ENCODE measurements at regions not wholly inside any gene's neighbourhood (a gene's known extent, or its start where the extent isn't known, plus 50 kb on each side); places are given as distances from the start of the nearest gene placed in this dataset.

GRCh38 chr5:124581738-124582560 is 164.5 kb downstream of the ZNF608 start:
- H3K79me2 ChIP-seq (ENCODE audit: control insufficient read depth, insufficient read depth, low read length, unreplicated experiment), result no peaks in the 10 kb centered on the region
- H3K27ac ChIP-seq (ENCODE audit: low read depth, low read length), result no peak overlapping the region
- no peak overlapping the region for H2AFZ ChIP-seq (ENCODE audit: low read length, unreplicated experiment)
- H3K27me3 ChIP-seq (ENCODE audit: insufficient read depth, low read length), result no peaks in the 10 kb centered on the region
- H3K4me1 ChIP-seq (ENCODE audit: control insufficient read depth, insufficient read depth, low read length, unreplicated experiment), result peaks cover 4% of the 10 kb centered on the region
- H3K36me3 ChIP-seq (ENCODE audit: insufficient read depth, low read length), result no peaks in the 10 kb centered on the region
- no peak overlapping the region for H3K4me3 ChIP-seq (ENCODE audit: low read depth, low read length)

- no peak overlapping the region for H3K27ac ChIP-seq (ENCODE audit: low read depth, low read length)
- H3K4me3 ChIP-seq (ENCODE audit: low read depth, low read length), result no peak overlapping the region
- H3K36me3 ChIP-seq (ENCODE audit: insufficient read depth, low read length), result no peaks in the 10 kb centered on the region
- H3K4me1 ChIP-seq (ENCODE audit: control insufficient read depth, insufficient read depth, low read length, unreplicated experiment), result peaks cover 4% of the 10 kb centered on the region
- no peaks in the 10 kb centered on the region for H3K79me2 ChIP-seq (ENCODE audit: control insufficient read depth, insufficient read depth, low read length, unreplicated experiment)
- no peaks in the 10 kb centered on the region for H3K27me3 ChIP-seq (ENCODE audit: insufficient read depth, low read length)
- no peak overlapping the region for H2AFZ ChIP-seq (ENCODE audit: low read length, unreplicated experiment)
Observed at GRCh38 chr5:124580925-124581737, 165.3 kb downstream of the ZNF608 start.

- H2AFZ ChIP-seq (ENCODE audit: low read length, unreplicated experiment), result no peak overlapping the region
- H3K4me3 ChIP-seq (ENCODE audit: low read depth, low read length), result no peak overlapping the region
- H3K27ac ChIP-seq (ENCODE audit: low read depth, low read length), result no peak overlapping the region
- H3K27me3 ChIP-seq (ENCODE audit: insufficient read depth, low read length), result no peaks in the 10 kb centered on the region
- H3K79me2 ChIP-seq (ENCODE audit: control insufficient read depth, insufficient read depth, low read length, unreplicated experiment), result no peaks in the 10 kb centered on the region
- peaks cover 4% of the 10 kb centered on the region for H3K4me1 ChIP-seq (ENCODE audit: control insufficient read depth, insufficient read depth, low read length, unreplicated experiment)
- no peaks in the 10 kb centered on the region for H3K36me3 ChIP-seq (ENCODE audit: insufficient read depth, low read length)
Observed at GRCh38 chr5:124580512-124580911, 165.9 kb downstream of the ZNF608 start.

GRCh38 chr5:124576848-124577409 is 169.5 kb downstream of the ZNF608 start:
- Histone ChIP-seq H3K27me3 (ENCODE audit: insufficient read depth, low read length) (no peaks in the 10 kb centered on the region), H3K79me2 (ENCODE audit: control insufficient read depth, insufficient read depth, low read length, unreplicated experiment) (no peaks in the 10 kb centered on the region), H2AFZ (ENCODE audit: low read length, unreplicated experiment) (no peak overlapping the region), H3K36me3 (ENCODE audit: insufficient read depth, low read length) (no peaks in the 10 kb centered on the region), H3K27ac (ENCODE audit: low read depth, low read length) (no peak overlapping the region), H3K4me3 (ENCODE audit: low read depth, low read length) (no peak overlapping the region), H3K4me1 (ENCODE audit: control insufficient read depth, insufficient read depth, low read length, unreplicated experiment) (no peaks in the 10 kb centered on the region)

- Histone ChIP-seq H3K36me3 (ENCODE audit: insufficient read depth, low read length) (no peaks in the 10 kb centered on the region), H3K27me3 (ENCODE audit: insufficient read depth, low read length) (no peaks in the 10 kb centered on the region), H3K4me1 (ENCODE audit: control insufficient read depth, insufficient read depth, low read length, unreplicated experiment) (no peaks in the 10 kb centered on the region), H3K27ac (ENCODE audit: low read depth, low read length) (no peak overlapping the region), H3K79me2 (ENCODE audit: control insufficient read depth, insufficient read depth, low read length, unreplicated experiment) (no peaks in the 10 kb centered on the region), H3K4me3 (ENCODE audit: low read depth, low read length) (no peak overlapping the region), H2AFZ (ENCODE audit: low read length, unreplicated experiment) (no peak overlapping the region)
Observed at GRCh38 chr5:124575725-124576124, 170.7 kb downstream of the ZNF608 start.

- H3K27ac ChIP-seq (ENCODE audit: low read depth, low read length), result no peak overlapping the region
- H3K36me3 ChIP-seq (ENCODE audit: insufficient read depth, low read length), result no peaks in the 10 kb centered on the region
- no peaks in the 10 kb centered on the region for H3K79me2 ChIP-seq (ENCODE audit: control insufficient read depth, insufficient read depth, low read length, unreplicated experiment)
- no peaks in the 10 kb centered on the region for H3K27me3 ChIP-seq (ENCODE audit: insufficient read depth, low read length)
- no peak overlapping the region for H3K4me3 ChIP-seq (ENCODE audit: low read depth, low read length)
- no peaks in the 10 kb centered on the region for H3K4me1 ChIP-seq (ENCODE audit: control insufficient read depth, insufficient read depth, low read length, unreplicated experiment)
- no peak overlapping the region for H2AFZ ChIP-seq (ENCODE audit: low read length, unreplicated experiment)
Observed at GRCh38 chr5:124574521-124575436, 171.7 kb downstream of the ZNF608 start.

- Histone ChIP-seq H3K36me3 (ENCODE audit: insufficient read depth, low read length) (no peaks in the 10 kb centered on the region), H3K79me2 (ENCODE audit: control insufficient read depth, insufficient read depth, low read length, unreplicated experiment) (no peaks in the 10 kb centered on the region), H3K4me3 (ENCODE audit: low read depth, low read length) (no peak overlapping the region), H3K4me1 (ENCODE audit: control insufficient read depth, insufficient read depth, low read length, unreplicated experiment) (no peaks in the 10 kb centered on the region), H2AFZ (ENCODE audit: low read length, unreplicated experiment) (no peak overlapping the region), H3K27me3 (ENCODE audit: insufficient read depth, low read length) (no peaks in the 10 kb centered on the region), H3K27ac (ENCODE audit: low read depth, low read length) (no peak overlapping the region)
Observed at GRCh38 chr5:124572971-124573370, 173.5 kb downstream of the ZNF608 start.

- Histone ChIP-seq H3K4me1 (ENCODE audit: control insufficient read depth, insufficient read depth, low read length, unreplicated experiment) (no peaks in the 10 kb centered on the region), H3K4me3 (ENCODE audit: low read depth, low read length) (no peak overlapping the region), H3K36me3 (ENCODE audit: insufficient read depth, low read length) (no peaks in the 10 kb centered on the region), H3K27ac (ENCODE audit: low read depth, low read length) (no peak overlapping the region), H3K79me2 (ENCODE audit: control insufficient read depth, insufficient read depth, low read length, unreplicated experiment) (no peaks in the 10 kb centered on the region), H3K27me3 (ENCODE audit: insufficient read depth, low read length) (no peaks in the 10 kb centered on the region), H2AFZ (ENCODE audit: low read length, unreplicated experiment) (no peak overlapping the region)
Observed at GRCh38 chr5:124570285-124571035, 176.0 kb downstream of the ZNF608 start.

- Histone ChIP-seq H3K79me2 (ENCODE audit: control insufficient read depth, insufficient read depth, low read length, unreplicated experiment) (no peaks in the 10 kb centered on the region), H3K4me3 (ENCODE audit: low read depth, low read length) (no peak overlapping the region), H3K27ac (ENCODE audit: low read depth, low read length) (no peak overlapping the region), H3K27me3 (ENCODE audit: insufficient read depth, low read length) (no peaks in the 10 kb centered on the region), H3K4me1 (ENCODE audit: control insufficient read depth, insufficient read depth, low read length, unreplicated experiment) (no peaks in the 10 kb centered on the region), H2AFZ (ENCODE audit: low read length, unreplicated experiment) (no peak overlapping the region), H3K36me3 (ENCODE audit: insufficient read depth, low read length) (no peaks in the 10 kb centered on the region)
Observed at GRCh38 chr5:124566875-124567450, 179.5 kb downstream of the ZNF608 start.

Data from ACC112 (cell line).